ENCODE measurements at regions not wholly inside any gene's neighbourhood (a gene's known extent, or its start where the extent isn't known, plus 50 kb on each side); places are given as distances from the start of the nearest gene placed in this dataset.

GRCh38 chr9:2262386-2263071, 247.4 kb downstream of the SMARCA2 start:
- H3K4me1 ChIP-seq = no peaks in the 10 kb centered on the region
- no peaks in the 10 kb centered on the region for H3K27me3 ChIP-seq
- ATAC-seq (no peak), DNase-seq (no peak)
- intact Hi-C loops (cut with DNase I) = no loop called here
- H3K36me3 ChIP-seq = no peaks in the 10 kb centered on the region
- no peak overlapping the region for H3K4me3 ChIP-seq
- TF ChIP-seq CTCF (IDR thresholded peaks at IDR 0.05) (no peak), POLR2A (IDR thresholded peaks at IDR 0.05) (no peak)
- 85% methylated on average over 4 of the region's 4 CpGs for WGBS (ENCODE audit: insufficient coverage, low coverage, low lambda C conversion rate, missing lambda C conversion rate)
- H3K9me3 ChIP-seq = no peaks in the 10 kb centered on the region
- H3K27ac ChIP-seq = no peak overlapping the region

GRCh38 chr9:2263111-2263510, 248.0 kb downstream of the SMARCA2 start:
- 78% methylated on average over 1 of the region's 1 CpG for WGBS (ENCODE audit: insufficient coverage, low coverage, low lambda C conversion rate, missing lambda C conversion rate)
- DNase-seq (no peak), ATAC-seq (no peak)
- H3K9me3 ChIP-seq = no peaks in the 10 kb centered on the region
- H3K36me3 ChIP-seq = no peaks in the 10 kb centered on the region
- TF ChIP-seq CTCF (IDR thresholded peaks at IDR 0.05) (no peak), POLR2A (IDR thresholded peaks at IDR 0.05) (no peak)
- intact Hi-C loops (cut with DNase I) = no loop called here
- no peaks in the 10 kb centered on the region for H3K4me1 ChIP-seq
- no peak overlapping the region for H3K27ac ChIP-seq
- H3K4me3 ChIP-seq = no peak overlapping the region
- H3K27me3 ChIP-seq = no peaks in the 10 kb centered on the region

- Histone ChIP-seq H3K9me3 (no peaks in the 10 kb centered on the region), H3K4me3 (no peak overlapping the region), H3K36me3 (no peaks in the 10 kb centered on the region), H3K27ac (no peak overlapping the region), H3K4me1 (no peaks in the 10 kb centered on the region), H3K27me3 (no peaks in the 10 kb centered on the region)
- TF ChIP-seq POLR2A (IDR thresholded peaks at IDR 0.05) = no peak
- TF ChIP-seq CTCF (IDR thresholded peaks at IDR 0.05) = no peak
- DNase-seq (no peak), ATAC-seq (no peak)
- WGBS (ENCODE audit: insufficient coverage, low coverage, low lambda C conversion rate, missing lambda C conversion rate) = 11% methylated on average over 3 of the region's 3 CpGs
- intact Hi-C loops (cut with DNase I) = no loop called here
Measured at GRCh38 chr9:2263665-2264064, 248.5 kb downstream of the SMARCA2 start.

- DNase-seq = no peak
- Histone ChIP-seq H3K27ac (no peak overlapping the region), H3K27me3 (no peaks in the 10 kb centered on the region), H3K36me3 (no peaks in the 10 kb centered on the region), H3K4me3 (no peak overlapping the region), H3K4me1 (no peaks in the 10 kb centered on the region), H3K9me3 (no peaks in the 10 kb centered on the region)
- intact Hi-C loops (cut with DNase I) = no loop called here
- TF ChIP-seq POLR2A (IDR thresholded peaks at IDR 0.05) (no peak), CTCF (IDR thresholded peaks at IDR 0.05) (no peak)
- 68% methylated on average over 8 of the region's 8 CpGs for WGBS (ENCODE audit: insufficient coverage, low coverage, low lambda C conversion rate, missing lambda C conversion rate)
- no peak for ATAC-seq
Measured at GRCh38 chr9:2264081-2264480, 248.9 kb downstream of the SMARCA2 start.
